ENCODE measurements at regions not wholly inside any gene's neighbourhood (a gene's known extent, or its start where the extent isn't known, plus 50 kb on each side); places are given as distances from the start of the nearest gene placed in this dataset.

DNA sequence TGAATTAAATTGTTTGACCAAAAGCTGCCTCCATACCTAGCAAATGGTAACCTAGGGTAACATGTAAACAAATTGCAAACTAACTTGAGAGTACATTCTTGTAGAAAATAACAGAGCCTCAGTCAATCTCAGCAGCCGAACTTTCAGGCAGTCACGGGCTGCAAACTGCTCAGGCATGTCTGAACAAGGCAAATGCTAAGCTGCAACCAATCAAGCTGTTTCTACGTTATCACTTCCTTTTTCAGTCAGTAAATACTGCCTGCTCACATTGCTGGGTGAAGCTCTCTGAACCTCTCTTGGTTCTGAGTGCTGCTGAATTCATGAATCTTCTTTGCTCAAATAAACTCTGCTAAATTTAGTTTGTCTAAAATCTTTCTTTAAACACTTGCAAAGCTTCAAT lies 1212.4 kb downstream of the SORCS1 start:
- H3K36me3 Mint-ChIP-seq (ENCODE audit: low read depth), result no peaks in the 10 kb centered on the region
- ATAC-seq (replicated peaks), result no peak
- H3K27ac Mint-ChIP-seq, result no peak overlapping the region
- H3K27me3 Mint-ChIP-seq, result no peaks in the 10 kb centered on the region
- no peak overlapping the region for H3K4me3 Mint-ChIP-seq
- H3K9me3 Mint-ChIP-seq, result no peaks in the 10 kb centered on the region
- no peaks in the 10 kb centered on the region for H3K4me1 Mint-ChIP-seq

- Mint-ChIP-seq H3K4me1 (no peaks in the 10 kb centered on the region), H3K36me3 (ENCODE audit: low read depth) (no peaks in the 10 kb centered on the region), H3K27me3 (no peaks in the 10 kb centered on the region), H3K27ac (no peak overlapping the region), H3K9me3 (no peaks in the 10 kb centered on the region), H3K4me3 (no peak overlapping the region)
- no peak for ATAC-seq (replicated peaks)
Measured at GRCh38 chr10:105950410-105950809, 1214.1 kb downstream of the SORCS1 start.

DNA sequence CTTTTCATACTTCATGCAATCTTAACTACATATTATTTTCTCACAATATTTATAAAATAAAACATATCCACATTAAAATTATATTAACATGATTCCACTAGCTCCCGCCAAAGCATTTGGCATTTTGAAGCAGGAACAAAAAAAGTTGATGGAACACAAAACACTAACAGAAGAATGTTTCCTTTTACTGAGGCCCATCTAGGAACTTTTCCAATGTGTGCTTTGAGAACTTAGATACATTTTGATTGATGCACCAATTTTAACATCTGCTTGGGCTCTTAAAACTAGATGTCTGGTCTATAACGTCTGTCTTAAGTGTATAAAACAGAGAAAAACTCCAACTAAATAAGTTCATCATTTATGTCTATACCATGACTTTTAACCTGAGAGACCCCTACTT lies 1214.8 kb downstream of the SORCS1 start:
- H3K27ac Mint-ChIP-seq, result no peak overlapping the region
- no peak overlapping the region for H3K4me3 Mint-ChIP-seq
- no peaks in the 10 kb centered on the region for H3K9me3 Mint-ChIP-seq
- no peaks in the 10 kb centered on the region for H3K4me1 Mint-ChIP-seq
- no peak for ATAC-seq (replicated peaks)
- no peaks in the 10 kb centered on the region for H3K27me3 Mint-ChIP-seq
- no peaks in the 10 kb centered on the region for H3K36me3 Mint-ChIP-seq (ENCODE audit: low read depth)

DNA sequence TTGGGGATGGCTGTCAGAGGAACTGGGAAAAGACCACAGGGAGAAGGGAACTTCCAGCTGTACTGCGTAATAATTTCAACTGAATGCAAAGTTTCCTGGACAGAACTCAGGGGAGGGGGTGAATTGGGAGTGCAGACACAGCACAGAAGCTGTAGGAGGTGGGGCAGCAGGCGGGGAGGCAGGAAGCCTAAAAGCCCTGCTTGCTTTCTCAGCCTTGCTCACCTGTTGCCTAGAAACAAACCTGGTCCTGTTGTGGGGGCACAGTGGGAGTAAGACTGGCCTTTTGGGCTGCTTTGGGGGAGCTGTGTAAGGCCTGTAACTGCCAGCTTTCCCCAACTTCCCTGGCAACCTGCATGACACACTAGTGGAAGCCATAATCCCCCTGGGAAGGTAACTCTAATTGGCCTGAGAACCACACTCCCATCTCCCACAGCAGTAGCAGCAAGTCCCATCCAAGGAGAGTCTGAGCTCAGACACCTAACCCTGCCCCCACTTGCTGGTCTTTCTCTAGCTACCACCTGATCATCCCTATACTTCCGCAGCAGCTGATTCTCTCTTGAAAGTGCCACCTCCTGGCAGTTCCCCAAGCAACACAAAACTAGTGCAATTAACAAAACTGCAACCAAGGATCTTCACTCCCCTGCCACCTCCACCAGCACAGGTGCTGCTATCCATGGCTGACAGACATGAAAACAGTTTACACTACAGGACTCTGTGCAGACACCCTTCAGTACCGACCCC lies 1239.3 kb downstream of the SORCS1 start:
- H3K27me3 Mint-ChIP-seq, result no peaks in the 10 kb centered on the region
- no peak for ATAC-seq (replicated peaks)
- H3K27ac Mint-ChIP-seq, result no peak overlapping the region
- no peaks in the 10 kb centered on the region for H3K36me3 Mint-ChIP-seq (ENCODE audit: low read depth)
- no peaks in the 10 kb centered on the region for H3K4me1 Mint-ChIP-seq
- no peak overlapping the region for H3K4me3 Mint-ChIP-seq
- no peaks in the 10 kb centered on the region for H3K9me3 Mint-ChIP-seq

DNA sequence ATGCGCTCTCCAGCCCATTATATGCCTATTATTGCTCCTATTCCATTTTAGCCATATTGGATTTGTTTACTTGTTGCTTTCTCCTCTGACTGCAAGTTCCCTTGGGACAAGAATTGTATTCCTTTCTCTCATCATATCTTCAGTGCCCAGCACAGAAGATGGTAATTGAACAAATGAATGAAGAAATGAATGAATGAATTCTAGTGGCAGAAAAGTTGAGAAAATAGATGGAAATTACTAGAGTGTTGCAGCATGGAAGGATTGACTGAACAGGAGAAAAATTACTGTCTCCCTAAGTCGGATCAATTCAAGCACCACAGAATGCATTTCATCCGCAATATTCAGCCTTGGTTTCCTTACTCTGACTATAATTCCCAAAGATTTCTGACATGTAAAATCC lies 1243.2 kb downstream of the SORCS1 start:
- H3K4me3 Mint-ChIP-seq, result no peak overlapping the region

DNA sequence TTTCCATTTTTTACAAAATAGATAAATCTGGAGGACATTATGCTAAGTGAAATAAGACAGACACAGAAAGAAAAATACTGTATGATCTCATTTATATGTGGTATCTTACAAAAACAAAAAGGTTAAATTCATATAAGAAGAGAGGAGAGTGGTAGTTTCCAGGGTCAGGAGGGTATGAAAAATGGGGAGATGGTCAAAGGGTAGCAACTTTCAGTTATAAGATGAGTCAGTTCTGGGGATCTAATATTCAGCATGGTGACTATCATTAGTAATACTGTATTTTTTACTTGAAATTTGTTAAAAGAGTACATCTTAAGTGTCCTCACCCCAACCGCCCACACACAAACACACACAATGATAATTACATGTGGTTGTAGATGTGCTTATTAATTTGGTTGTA lies 1250.1 kb downstream of the SORCS1 start:
- no peaks in the 10 kb centered on the region for H3K36me3 Mint-ChIP-seq (ENCODE audit: low read depth)
- H3K27ac Mint-ChIP-seq, result no peak overlapping the region
- H3K27me3 Mint-ChIP-seq, result no peaks in the 10 kb centered on the region
- ATAC-seq (replicated peaks), result no peak
- no peaks in the 10 kb centered on the region for H3K9me3 Mint-ChIP-seq
- H3K4me3 Mint-ChIP-seq, result no peak overlapping the region
- no peaks in the 10 kb centered on the region for H3K4me1 Mint-ChIP-seq

More for the DNA sequence above, 1243.2 kb downstream of the SORCS1 start:
- ATAC-seq (replicated peaks), result no peak
- no peaks in the 10 kb centered on the region for H3K9me3 Mint-ChIP-seq
- no peak overlapping the region for H3K27ac Mint-ChIP-seq
- no peaks in the 10 kb centered on the region for H3K36me3 Mint-ChIP-seq (ENCODE audit: low read depth)
- no peaks in the 10 kb centered on the region for H3K27me3 Mint-ChIP-seq
- no peaks in the 10 kb centered on the region for H3K4me1 Mint-ChIP-seq

DNA sequence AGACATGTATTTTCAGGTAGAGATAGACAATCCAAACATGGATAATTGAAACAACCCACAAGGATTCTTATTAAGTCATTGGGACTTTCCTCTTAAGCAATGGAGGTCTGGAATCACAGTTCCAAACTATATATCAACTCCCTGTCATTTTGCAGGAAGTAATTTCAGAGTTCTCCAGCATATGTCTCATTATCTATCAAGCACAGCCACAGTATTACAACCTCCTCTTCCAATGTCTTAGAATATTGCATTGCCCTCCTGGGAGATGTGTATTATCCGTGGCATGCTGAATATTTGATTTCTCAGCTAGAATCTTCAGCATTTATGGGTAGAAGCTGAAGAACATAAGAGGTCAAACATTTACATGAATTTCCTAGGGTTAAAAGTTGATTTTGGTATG lies 1255.8 kb downstream of the SORCS1 start:
- Mint-ChIP-seq H3K4me1 (no peaks in the 10 kb centered on the region), H3K27me3 (no peaks in the 10 kb centered on the region), H3K4me3 (no peak overlapping the region), H3K27ac (no peak overlapping the region), H3K36me3 (ENCODE audit: low read depth) (no peaks in the 10 kb centered on the region), H3K9me3 (no peaks in the 10 kb centered on the region)
- ATAC-seq (replicated peaks), result no peak

GRCh38 chr10:105885495-105885894 lies 1244.4 kb downstream of the SORCS3 start:
- Mint-ChIP-seq H3K36me3 (ENCODE audit: low read depth) (no peaks in the 10 kb centered on the region), H3K27me3 (no peaks in the 10 kb centered on the region), H3K4me3 (no peak overlapping the region), H3K27ac (no peak overlapping the region), H3K4me1 (no peaks in the 10 kb centered on the region), H3K9me3 (no peaks in the 10 kb centered on the region)
- no peak for ATAC-seq (replicated peaks)

- no peaks in the 10 kb centered on the region for H3K36me3 Mint-ChIP-seq (ENCODE audit: low read depth)
- no peaks in the 10 kb centered on the region for H3K27me3 Mint-ChIP-seq
- no peak overlapping the region for H3K4me3 Mint-ChIP-seq
- H3K27ac Mint-ChIP-seq, result no peak overlapping the region
- ATAC-seq (replicated peaks), result no peak
- H3K9me3 Mint-ChIP-seq, result no peaks in the 10 kb centered on the region
- no peaks in the 10 kb centered on the region for H3K4me1 Mint-ChIP-seq
Measured at GRCh38 chr10:105879401-105879800, 1238.3 kb downstream of the SORCS3 start.

GRCh38 chr10:105875050-105875449 lies 1234.0 kb downstream of the SORCS3 start:
- no peak for ATAC-seq (replicated peaks)
- H3K4me3 Mint-ChIP-seq, result no peak overlapping the region
- no peaks in the 10 kb centered on the region for H3K4me1 Mint-ChIP-seq
- H3K36me3 Mint-ChIP-seq (ENCODE audit: low read depth), result no peaks in the 10 kb centered on the region
- H3K27ac Mint-ChIP-seq, result no peak overlapping the region
- no peaks in the 10 kb centered on the region for H3K9me3 Mint-ChIP-seq
- H3K27me3 Mint-ChIP-seq, result no peaks in the 10 kb centered on the region

- Mint-ChIP-seq H3K9me3 (no peaks in the 10 kb centered on the region), H3K27me3 (no peaks in the 10 kb centered on the region), H3K36me3 (ENCODE audit: low read depth) (no peaks in the 10 kb centered on the region), H3K4me1 (no peaks in the 10 kb centered on the region), H3K27ac (no peak overlapping the region), H3K4me3 (no peak overlapping the region)
- ATAC-seq (replicated peaks), result no peak
Measured at GRCh38 chr10:105872665-105873064, 1231.6 kb downstream of the SORCS3 start.

DNA sequence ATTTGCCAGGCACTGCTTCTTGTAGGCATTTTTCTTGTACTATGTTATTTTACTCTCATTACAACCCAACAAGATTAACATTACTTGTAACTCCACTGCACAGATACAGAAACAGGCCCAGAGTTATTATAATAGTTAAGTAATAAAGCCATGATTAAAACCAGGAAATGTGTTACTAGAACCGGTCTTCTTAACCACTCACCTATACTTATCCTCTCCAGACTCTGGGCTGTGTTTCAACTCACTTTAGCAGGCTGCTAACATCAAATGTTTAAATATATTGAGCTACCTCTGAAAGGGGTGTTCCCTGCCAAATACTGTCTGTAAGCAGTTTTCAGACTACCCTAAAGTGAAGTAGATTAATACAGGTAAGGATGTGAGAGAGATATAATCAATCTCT lies 1227.8 kb downstream of the SORCS3 start:
- no peak for ATAC-seq (replicated peaks)
- H3K36me3 Mint-ChIP-seq (ENCODE audit: low read depth), result no peaks in the 10 kb centered on the region
- H3K4me3 Mint-ChIP-seq, result no peak overlapping the region
- no peaks in the 10 kb centered on the region for H3K4me1 Mint-ChIP-seq
- H3K27me3 Mint-ChIP-seq, result no peaks in the 10 kb centered on the region
- no peak overlapping the region for H3K27ac Mint-ChIP-seq
- H3K9me3 Mint-ChIP-seq, result no peaks in the 10 kb centered on the region

DNA sequence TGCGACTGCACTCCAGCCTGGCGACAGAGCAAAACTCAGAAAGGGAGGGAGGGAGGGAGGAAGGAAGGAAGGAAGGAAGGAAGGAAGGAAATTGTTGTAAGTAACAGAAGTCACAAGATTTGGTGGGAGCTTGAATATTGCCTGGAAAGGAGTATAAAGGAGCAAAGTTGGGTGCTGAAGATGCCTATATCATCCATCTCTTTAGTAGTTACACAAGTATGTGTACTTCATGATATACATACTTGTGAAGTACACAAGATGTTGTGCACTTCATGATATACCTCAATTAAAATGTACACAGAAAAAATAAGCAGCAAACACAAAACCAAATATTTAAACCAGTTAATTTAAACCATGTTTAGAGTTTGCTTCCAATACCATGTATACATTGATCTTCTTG lies 1223.8 kb downstream of the SORCS3 start:
- ATAC-seq (replicated peaks), result no peak
- no peaks in the 10 kb centered on the region for H3K27me3 Mint-ChIP-seq
- no peaks in the 10 kb centered on the region for H3K36me3 Mint-ChIP-seq (ENCODE audit: low read depth)
- H3K9me3 Mint-ChIP-seq, result no peaks in the 10 kb centered on the region
- no peak overlapping the region for H3K27ac Mint-ChIP-seq
- no peaks in the 10 kb centered on the region for H3K4me1 Mint-ChIP-seq
- no peak overlapping the region for H3K4me3 Mint-ChIP-seq

GRCh38 chr10:105857268-105858264 lies 1216.5 kb downstream of the SORCS3 start:
- Mint-ChIP-seq H3K9me3 (peaks cover 4% of the 10 kb centered on the region), H3K27ac (no peak overlapping the region), H3K4me1 (no peaks in the 10 kb centered on the region), H3K27me3 (no peaks in the 10 kb centered on the region), H3K4me3 (no peak overlapping the region), H3K36me3 (ENCODE audit: low read depth) (no peaks in the 10 kb centered on the region)
- no peak for ATAC-seq (replicated peaks)

DNA sequence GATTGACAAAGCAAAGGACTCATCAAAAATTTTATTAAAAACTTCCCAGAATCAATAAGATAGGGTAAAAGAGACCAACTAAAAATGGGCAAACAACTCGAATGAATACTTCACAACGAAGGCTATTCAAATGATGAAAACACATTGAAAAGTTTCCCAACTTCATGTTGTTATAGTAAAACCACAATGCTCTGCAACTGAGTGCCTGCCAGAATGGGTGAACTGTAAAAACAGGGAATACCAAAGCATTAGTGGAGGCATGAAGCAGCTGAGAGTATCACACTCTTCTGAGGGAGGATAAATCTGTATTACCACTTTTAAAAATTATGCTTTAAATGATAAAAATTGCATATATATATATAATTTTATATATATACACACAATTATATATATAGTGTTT lies 1214.7 kb downstream of the SORCS3 start:
- peaks cover 4% of the 10 kb centered on the region for H3K9me3 Mint-ChIP-seq
- no peak for ATAC-seq (replicated peaks)
- H3K27ac Mint-ChIP-seq, result no peak overlapping the region
- H3K27me3 Mint-ChIP-seq, result no peaks in the 10 kb centered on the region
- no peaks in the 10 kb centered on the region for H3K4me1 Mint-ChIP-seq
- H3K36me3 Mint-ChIP-seq (ENCODE audit: low read depth), result no peaks in the 10 kb centered on the region
- no peak overlapping the region for H3K4me3 Mint-ChIP-seq
